ENCODE measurements at regions not wholly inside any gene's neighbourhood (a gene's known extent, or its start where the extent isn't known, plus 50 kb on each side); places are given as distances from the start of the nearest gene placed in this dataset.
A peak's percentile ranks its signal among the peaks of the same experiment; 100 is the strongest.

GRCh38 chr3:176916777-176917176, 280.5 kb downstream of the TBL1XR1 start:
- no peak for TF ChIP-seq CTCF (IDR thresholded peaks at IDR 0.05; ENCODE audit: low read length, missing control alignments)
- H3K4me3 ChIP-seq (replicated peaks; ENCODE audit: low read depth, low read length) = no peak overlapping the region
- no peak for DNase-seq (ENCODE audit: low read depth)

DNA sequence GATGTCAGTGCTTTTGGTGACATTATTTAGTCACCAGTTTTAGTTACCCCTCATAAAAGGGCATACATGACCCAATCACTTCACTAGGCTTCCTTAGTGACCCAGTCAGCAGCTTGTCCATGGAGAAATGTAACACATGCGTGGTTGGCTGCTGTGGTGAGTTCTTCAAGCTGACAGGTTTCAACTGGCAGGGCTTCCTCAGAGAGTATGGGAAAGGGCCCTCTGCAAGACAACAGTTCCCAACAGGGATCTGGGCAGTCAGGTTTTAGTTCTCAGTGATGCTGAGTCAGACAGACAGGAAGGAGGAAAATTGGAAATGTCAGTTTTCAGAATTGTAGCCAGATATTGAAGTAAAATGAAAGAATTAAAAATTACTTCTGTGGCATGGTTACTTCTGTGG, 282.5 kb downstream of the TBL1XR1 start:
- no peak for TF ChIP-seq CTCF (IDR thresholded peaks at IDR 0.05; ENCODE audit: low read length, missing control alignments)
- H3K4me3 ChIP-seq (replicated peaks; ENCODE audit: low read depth, low read length) = no peak overlapping the region
- peak; percentile 7 for DNase-seq (ENCODE audit: low read depth)

- DNase-seq (ENCODE audit: low read depth) = no peak
Observed at GRCh38 chr3:176911579-176911978, 285.7 kb downstream of the TBL1XR1 start.

DNA sequence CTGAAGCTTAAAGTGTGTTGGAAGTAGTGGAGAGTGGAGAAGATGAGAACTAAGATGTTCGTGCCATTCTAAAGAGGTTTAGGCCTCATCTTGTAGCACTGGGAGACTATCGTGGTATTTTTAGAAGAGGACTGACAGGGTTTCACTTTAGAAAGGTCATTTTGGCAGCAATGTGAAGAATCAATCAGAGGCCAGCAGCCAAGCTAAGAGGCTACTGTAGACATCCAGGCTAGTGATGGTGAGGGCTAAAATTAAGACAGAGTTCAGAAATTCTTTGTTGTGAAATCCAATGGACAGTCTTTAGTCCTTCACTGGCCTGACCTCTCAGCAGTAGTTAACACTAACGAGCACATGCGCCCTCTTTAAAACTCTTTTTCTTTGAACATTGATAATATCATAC, 288.2 kb downstream of the TBL1XR1 start:
- DNase-seq (ENCODE audit: low read depth) = no peak
- H3K4me3 ChIP-seq (replicated peaks; ENCODE audit: low read depth, low read length) = no peak overlapping the region
- TF ChIP-seq CTCF (IDR thresholded peaks at IDR 0.05; ENCODE audit: low read length, missing control alignments) = no peak

More at GRCh38 chr3:176911579-176911978, 285.7 kb downstream of the TBL1XR1 start:
- TF ChIP-seq CTCF (IDR thresholded peaks at IDR 0.05; ENCODE audit: low read length, missing control alignments) = no peak
- H3K4me3 ChIP-seq (replicated peaks; ENCODE audit: low read depth, low read length) = no peak overlapping the region

DNA sequence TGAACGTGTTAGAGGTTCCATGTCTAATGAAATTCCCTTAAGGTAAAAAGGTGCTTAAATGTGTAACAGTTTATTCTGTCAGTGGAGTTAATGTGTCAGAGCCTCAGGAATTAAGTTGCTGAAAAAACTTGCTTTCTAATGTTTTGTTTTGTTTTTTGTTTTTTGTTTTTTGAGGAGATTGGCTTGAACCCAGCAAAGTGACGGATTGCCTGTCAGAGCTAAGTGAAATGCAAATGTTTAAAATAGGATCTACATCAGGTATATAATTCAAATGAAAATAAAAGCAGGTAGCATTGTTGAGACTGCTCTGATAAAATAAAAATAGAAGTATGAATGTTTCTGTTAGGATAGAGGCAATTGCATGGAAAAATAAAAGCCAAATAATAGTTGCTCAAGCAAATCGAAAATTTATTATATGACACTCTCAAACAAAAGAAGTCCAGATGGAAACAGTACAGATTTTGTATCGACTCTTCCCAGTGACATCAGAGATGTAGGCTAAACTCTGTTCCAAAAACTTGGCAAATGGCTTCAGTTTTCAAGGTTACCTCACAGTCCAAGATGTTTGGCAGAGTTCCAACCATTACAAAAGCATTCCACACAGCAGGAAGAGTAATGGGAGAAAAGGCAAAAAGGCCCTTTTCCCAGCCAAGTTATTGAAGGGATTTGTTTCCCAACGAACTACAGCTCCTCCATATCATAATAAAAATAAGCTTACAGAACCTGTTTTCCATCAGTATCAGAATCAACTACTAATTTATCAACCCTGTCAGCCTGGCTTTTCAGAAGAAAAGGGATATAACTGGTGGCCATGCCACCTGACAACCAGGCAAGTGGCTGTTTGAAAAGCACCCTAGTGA, 291.0 kb downstream of the TBL1XR1 start:
- TF ChIP-seq CTCF (IDR thresholded peaks at IDR 0.05; ENCODE audit: low read length, missing control alignments) = no peak
- H3K4me3 ChIP-seq (replicated peaks; ENCODE audit: low read depth, low read length) = no peak overlapping the region
- peak; percentile 93 for DNase-seq (ENCODE audit: low read depth)

- no peak overlapping the region for H3K4me3 ChIP-seq (replicated peaks; ENCODE audit: low read depth, low read length)
- no peak for DNase-seq (ENCODE audit: low read depth)
- TF ChIP-seq CTCF (IDR thresholded peaks at IDR 0.05; ENCODE audit: low read length, missing control alignments) = no peak
Observed at GRCh38 chr3:176905331-176905730, 292.0 kb downstream of the TBL1XR1 start.

DNA sequence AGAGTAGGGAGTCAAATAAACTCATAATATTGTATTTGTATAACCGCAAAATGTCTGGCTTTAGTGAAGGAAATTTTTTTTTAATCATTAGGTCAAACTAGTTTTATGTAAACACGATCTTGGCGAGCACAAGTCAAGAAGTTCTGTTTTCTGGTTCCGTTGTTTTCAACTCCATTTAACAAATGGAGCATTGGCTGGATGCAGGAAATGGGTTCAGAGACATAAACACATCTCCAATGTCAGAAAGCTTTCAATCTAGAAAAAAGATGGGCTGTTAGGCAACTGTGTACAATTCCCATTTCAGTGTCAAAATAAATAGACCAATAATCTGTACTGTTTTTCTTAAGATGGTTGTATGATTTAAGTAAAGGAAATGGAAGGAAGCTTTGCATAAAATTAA, 292.8 kb downstream of the TBL1XR1 start:
- no peak for DNase-seq (ENCODE audit: low read depth)
- H3K4me3 ChIP-seq (replicated peaks; ENCODE audit: low read depth, low read length) = no peak overlapping the region
- TF ChIP-seq CTCF (IDR thresholded peaks at IDR 0.05; ENCODE audit: low read length, missing control alignments) = no peak
